ENCODE measurements at regions not wholly inside any gene's neighbourhood (a gene's known extent, or its start where the extent isn't known, plus 50 kb on each side); places are given as distances from the start of the nearest gene placed in this dataset.
A peak's percentile ranks its signal among the peaks of the same experiment; 100 is the strongest.

DNA sequence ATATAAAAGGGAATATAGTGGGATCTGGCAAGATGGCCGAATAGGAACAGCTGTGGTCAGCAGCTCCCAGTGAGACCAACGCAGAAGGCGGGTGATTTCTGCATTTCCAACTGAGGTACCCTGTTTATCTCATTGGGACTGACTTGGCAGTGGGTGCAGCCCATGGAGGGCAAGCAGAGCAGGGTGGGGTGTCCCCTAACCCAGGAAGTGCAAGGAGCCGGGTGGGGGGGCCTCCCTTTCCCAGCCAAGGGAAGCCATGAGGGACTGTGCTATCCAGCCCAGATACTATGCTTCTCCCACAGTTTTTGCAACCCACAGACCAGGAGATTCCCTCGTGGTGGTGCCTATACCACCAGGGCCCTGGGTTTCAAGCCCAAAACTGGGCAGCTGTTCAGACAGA is 342.4 kb downstream of the RPS29 start:
- peak; percentile 80 for DNase-seq (ENCODE audit: low spot score)

DNA sequence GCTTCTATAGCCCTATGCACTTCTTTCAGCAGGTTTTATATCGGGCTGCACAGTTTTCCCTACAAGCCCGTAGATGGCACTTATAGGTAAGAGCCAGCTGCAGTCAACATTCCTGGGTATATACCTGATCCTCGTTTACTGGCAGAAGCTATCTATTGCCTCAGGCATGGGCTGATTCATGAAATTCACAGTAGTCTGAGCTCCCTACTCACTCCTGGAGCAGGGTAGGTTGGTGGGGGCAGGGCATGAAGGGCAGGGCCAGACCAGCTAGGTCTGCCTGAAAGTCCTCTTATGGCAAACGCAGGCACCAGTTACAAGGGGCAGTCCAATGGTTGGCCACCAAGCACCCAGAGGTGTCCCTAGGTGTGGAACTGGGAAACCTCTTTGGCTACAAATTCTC is 345.8 kb downstream of the RPS29 start:
- no peak for DNase-seq (ENCODE audit: low spot score)

DNA sequence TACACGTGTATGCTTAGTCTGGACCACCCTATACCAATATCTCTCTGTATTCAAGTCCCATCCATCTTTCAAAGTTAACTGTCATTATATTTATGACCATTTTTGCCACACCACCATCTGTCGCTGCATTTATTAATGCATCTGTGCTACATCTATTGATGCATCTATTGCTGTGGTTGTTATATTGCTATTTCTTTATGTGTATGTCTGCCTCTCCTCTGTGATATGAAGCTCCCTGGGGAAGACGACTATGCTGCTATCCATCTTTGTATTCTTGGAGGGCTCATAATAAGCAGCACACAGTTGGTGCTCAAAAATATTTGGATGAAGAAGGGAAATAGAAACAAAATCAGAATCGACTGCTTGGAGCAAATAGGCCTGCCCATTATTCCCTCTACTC is 357.6 kb downstream of the RPS29 start:
- DNase-seq (ENCODE audit: low spot score) = no peak

DNA sequence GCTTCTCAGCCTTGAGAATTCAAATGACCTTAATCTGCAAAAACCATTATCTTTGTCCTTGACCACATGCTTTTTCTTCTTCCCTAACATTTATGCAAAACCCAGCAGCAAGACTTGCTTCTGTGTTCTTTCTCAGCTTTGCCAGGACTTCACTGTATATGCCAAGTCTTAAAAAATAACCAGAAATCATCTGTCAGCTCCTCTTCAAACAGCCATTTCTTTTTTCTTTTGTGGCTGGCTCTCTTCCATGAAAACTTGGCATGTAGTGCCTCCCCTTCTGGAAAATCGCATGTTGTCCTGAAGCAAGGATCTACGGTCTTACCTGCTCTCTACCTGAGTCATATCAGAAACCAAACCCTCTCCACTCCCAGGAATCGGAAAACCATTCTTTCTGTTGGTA is 364.9 kb downstream of the RPS29 start:
- no peak for DNase-seq (ENCODE audit: low spot score)

DNA sequence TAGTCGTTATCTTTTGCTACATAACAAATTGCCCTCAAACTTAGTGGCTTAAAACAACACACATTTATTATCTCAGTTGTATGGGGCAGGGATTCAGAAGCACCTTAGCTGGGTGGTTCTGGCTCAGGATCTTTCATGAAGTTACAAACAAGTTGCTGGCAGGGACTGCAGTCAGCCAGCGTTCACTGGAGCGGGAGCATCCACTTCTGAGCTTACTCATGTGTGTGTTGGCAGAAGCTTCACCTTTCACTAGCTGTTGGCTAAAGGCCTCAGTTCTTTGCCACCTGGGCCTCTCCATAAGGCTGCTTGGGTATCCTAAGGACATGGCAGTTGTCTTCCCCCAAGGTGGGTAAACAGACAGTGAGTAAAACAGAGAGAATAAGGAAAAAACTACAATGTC is 365.7 kb downstream of the RPS29 start:
- DNase-seq (ENCODE audit: low spot score) = no peak

DNA sequence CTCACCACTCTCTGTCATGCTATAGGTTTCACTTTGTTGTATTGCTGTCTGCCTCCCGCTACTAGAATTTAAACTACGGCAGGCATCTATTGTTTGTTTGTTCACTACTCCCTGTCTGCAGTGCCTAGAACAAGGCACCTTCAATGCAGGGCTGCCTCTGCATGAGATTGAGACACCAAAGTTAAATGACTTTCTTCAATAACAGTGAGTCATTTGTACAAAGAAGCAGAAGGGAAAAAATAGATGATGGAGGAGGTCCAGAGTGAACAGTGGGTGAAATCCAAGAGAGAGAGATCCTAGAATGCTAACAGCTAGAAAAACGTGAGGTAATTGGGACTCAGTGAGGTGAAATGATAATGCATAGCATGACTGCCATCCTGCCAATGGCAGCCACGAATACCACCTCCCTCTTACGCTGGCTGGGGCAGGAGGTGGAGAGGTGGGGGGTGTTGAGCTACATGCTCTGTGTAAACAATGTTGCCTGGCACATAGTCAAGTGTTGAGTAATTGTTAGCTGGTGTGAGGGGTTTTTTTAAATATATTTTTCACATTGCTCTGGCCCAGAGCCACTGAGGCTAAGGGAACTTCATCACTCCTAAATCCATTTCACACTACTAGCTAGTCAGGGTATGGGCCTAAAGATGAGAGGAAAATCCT is 367.6 kb downstream of the RPS29 start:
- DNase-seq (ENCODE audit: low spot score) = no peak

DNA sequence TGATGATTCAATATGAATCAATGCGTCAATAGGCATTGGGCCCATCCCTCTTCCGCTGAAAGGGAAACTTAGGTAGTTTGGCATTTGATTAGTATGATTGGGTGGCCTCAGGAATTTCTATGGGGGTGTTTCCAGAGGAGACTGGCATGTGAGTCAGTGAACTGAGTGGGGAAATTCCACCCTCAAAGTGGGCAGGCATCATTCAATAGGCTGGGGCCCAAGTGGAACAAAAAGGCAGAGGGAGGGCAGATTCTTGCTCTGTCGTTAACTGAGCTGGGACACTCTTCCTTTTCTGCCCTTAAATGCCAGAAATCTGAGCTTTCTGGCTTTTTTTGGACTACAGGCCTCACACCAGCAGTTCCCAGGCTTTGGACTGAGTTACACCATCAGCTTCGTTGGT is 373.5 kb downstream of the RPS29 start:
- DNase-seq (ENCODE audit: low spot score) = no peak

DNA sequence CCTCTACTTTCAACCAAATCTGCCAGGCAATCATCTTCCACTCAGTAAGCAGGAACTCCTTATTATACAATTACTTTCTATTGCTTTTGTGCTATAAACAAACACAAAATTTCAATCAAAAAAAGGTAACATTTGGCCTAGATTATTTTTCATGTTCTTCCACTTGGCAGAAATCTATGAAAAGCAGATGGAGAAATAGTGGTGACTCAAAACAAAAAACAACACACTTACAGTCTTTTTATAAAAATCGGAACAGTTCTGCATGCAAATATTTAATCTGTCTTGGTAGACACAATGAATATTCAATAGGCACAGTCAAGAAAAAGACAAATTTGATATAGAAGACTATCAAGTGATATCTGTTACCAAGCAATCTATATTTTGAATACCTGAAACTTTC is 376.8 kb downstream of the RPS29 start:
- DNase-seq (ENCODE audit: low spot score) = no peak

DNA sequence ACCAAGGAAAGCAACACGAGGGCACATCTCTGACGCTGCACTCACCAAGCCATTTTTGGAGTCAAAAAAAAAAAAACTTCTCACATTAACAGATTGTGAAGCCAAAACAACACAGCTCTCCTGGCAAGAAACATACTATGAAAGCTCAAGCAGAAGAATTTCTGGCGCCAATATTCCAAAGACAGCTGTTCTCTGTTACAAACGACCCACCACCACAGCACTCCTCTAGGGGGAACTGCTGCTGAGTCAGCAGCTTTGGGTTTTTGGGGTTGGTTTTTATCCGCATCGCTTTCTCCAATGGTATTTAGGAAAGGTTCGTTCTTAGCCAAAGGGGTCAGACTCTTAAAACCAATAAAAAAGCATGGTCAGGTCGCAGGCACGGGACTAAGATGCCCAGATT is 379.4 kb downstream of the RPS29 start:
- DNase-seq (ENCODE audit: low spot score) = no peak

DNA sequence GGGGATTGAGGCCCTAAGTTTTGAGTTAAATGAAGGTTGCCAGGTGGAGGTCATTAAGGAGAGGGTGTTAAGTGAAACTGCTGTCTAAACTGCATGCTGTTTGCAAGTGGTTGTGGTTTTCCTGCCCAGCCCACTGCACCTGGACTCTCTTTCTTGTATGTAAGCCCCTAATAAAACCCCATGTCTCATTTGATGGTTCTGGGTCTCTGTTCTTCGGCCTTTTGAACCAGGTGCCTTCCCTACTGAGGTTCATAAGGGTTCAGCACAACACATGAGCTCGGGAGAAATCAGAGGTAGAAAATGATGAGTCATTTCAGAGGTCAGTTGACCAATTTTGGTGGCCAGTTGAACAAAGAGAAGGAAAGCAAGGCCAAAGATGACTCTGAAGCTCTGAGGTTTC is 382.5 kb downstream of the RPS29 start:
- DNase-seq (ENCODE audit: low spot score) = no peak

DNA sequence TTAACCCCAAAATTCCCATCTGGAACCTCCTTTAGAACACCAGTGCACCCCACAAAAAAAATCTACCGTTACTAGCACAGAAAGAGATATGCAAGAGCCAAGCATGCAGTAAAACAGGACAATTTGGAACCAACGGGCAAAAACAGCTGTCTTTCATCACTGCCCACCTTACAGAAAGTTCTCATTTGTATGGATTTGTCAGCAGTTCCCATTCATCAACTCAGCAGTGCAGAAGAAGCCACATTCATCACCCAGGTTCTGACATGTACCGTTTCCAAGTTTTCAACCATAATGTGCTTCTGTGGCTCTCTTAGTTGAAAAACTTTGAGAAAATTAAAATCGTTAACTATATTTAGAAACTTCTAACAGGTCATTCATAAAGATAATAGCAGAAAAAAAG is 387.0 kb downstream of the RPS29 start:
- no peak for DNase-seq (ENCODE audit: low spot score)

DNA sequence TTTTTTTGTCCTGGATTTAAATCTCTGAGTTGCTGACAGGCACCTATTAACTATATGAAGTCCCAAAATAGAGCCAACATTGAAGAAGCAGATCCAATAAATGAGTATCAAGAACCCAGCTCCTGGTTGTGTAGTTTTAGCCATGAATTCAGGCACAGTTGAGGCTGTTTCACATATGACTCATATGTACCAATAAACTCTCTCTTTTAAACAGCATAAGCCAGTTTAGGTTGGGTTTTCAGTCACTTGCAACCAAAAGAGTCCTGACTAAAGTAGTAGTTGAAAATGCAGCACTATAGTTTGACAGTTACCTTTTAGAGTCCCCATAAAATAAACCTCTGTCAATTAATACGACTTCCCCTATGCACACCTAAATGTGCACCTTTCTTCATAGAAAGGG is 389.9 kb downstream of the RPS29 start:
- no peak for DNase-seq (ENCODE audit: low spot score)

DNA sequence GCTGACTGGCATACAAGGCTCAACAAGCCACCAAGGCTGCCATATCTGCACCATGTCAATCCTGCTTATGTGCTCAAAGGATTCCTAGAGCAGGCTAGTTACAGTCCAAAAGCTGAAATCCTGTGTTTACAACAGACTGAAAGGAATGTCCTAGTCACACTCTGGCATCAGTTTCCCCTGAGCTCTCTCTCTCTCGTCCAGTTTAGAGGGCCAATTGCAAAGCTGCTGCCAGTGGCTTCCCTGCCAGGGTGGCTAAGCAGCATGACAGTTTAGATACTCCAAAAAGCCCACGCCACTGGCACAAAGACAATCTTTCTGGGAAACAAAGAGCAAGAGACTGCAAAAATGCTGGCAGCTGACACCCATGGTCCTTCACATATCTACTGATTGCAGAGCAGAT is 392.1 kb downstream of the RPS29 start:
- DNase-seq (ENCODE audit: low spot score) = no peak

DNA sequence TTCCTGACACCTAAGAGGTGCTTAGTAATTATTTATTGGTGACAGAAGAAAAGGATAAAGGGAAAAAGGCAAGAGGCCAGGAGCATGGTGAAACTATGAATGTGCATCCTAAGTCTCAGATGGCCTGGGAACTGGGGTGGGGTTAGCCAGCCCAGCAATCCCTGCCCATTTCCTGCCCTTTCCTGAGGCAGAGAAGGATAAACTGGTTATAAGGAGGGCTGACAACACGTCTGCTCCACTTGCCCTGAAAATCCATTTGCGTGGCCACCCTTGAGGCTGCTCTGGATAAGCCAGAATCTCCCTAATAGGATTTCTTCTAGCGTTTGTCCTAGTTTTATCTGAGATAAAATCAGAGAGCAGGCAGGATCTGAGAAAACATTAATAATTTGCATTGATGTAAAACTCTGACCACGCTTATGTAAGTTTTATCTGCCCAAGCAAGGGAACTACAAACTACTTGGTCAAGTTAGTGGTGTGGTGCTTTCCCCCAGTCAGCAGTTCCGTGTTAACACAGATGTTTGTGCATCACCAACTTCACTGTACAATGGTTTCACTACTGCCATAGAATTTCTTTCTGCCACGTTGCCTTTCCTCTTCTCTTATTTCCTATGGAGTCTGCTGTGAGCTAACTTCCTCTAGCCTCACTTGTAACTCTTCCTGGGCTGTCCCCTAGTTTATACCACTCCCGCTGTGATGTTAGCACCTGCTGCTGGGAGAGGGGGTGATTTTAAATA is 392.7 kb downstream of the RPS29 start:
- DNase-seq (ENCODE audit: low spot score) = no peak

DNA sequence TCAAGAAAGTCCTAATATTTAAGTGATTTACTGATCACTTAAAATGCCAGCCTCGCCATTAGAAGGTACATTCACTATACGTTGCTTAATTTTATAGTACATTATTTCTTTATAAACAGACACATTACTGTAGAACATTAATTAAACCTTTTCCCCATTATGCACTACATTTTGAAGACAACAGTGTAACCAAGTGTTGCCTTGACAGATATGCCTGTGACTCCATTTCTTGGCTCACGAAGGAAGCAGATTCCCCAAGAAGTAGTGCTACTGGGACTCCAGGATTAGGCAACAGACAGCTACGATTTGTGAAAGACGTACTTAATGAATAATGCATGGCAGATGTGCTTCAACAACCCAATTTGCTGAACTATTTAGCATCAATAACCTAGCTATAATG is 394.8 kb downstream of the RPS29 start:
- DNase-seq (ENCODE audit: low spot score) = no peak

DNA sequence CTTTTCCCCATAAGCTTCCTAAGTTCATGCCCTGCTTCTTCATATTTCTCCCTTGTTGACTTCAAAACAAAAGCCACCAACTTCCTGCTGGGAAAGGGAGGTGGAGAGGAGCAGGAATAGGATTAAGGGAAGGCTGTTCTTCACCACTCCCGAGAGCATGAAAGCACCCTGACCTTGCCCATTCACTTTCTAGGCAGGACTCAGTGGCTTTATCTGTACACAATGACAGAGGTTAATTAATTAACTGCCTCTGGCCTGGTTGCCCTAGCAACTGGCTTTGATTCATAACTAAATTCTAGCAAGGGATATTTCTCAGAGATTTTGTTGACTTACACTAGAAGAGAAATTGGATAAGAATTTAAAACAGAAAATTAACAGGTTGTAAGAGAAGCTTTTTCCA is 396.8 kb downstream of the RPS29 start:
- DNase-seq (ENCODE audit: low spot score) = no peak

DNA sequence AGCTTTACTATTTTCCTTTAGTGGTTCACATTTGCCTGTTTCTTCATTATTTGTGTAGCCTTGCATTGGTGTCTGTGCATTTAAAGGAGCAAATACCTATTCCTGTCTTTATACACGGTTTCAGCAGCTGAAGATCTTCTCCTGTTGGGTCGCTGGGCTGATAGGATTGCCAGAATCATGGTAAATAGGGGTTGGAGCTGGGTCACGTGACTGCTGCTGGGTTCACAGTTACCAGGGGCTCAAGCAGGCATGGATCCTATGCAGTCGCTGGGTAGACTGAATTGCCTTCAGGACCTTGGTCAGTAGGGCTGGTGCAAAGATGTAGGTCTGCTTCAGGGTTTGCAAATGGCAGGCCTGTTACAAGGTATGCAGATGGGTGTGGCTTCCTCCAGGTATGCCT is 398.4 kb downstream of the RPS29 start:
- no peak for DNase-seq (ENCODE audit: low spot score)

DNA sequence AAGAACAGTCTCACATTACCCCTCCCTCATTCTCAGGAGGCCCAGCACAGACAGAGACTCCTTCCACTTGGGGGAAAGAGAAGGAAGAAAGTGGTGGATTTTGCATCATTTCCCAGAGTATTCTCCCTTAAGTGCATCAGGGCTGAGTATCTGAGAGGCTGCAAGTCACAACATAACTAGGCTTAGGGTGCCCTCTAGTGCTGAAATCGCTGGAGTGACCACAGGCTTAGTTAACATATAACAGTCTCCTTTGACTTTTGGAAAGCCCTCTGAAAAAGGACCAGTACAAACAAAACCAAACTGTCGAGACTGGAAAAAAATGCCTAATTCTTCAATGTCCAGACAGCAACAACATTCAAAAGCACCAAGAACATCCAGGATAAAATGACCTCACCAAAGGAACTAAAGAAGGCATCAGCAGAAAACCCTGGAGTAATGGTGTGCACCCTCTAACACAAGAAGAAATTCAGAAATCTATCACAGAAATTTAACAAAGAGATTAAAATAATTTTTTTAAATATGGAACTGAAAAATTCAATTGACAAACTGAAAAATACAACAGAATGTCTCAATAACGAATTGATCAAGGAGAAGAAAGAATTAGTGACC is 412.3 kb downstream of the RPS29 start:
- DNase-seq (ENCODE audit: low spot score) = no peak

DNA sequence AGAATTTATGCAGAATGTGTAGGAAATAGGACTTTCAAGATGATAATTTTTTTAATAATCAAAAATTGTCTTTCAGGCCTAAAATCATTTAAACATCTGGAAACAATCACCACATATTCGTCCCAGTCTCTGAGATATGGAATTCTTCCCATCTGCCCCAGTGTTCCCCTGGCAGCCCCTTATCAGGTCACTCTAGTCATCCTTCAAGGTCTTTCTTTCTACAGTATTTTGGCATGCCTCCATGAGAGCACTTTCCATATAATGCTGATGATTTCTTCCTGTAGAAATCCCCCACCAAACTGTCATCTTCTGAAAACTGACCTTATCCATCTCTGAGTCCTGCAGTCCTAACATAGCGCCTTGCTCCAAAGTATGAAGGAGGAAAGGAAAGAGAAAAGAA is 422.1 kb downstream of the RPS29 start:
- no peak for DNase-seq (ENCODE audit: low spot score)

DNA sequence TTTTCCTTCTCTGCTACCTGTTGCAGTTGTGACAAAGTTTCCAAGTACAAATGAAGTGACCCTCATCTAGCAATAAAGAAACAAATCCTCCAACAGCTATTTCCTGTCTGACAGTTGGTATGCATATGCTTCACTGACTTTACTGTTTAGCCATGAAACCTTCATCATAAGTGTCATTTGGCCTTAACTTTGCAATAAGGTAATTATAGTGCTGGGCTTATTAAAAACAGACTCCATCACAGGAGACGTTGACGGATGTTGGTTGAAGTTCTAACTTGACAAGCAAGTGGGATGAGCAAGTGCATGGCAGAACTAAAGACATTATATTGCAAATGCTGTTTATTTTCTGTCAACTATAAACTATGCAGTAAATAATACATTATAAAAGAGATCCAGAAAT is 425.2 kb downstream of the RPS29 start:
- DNase-seq (ENCODE audit: low spot score) = no peak

DNA sequence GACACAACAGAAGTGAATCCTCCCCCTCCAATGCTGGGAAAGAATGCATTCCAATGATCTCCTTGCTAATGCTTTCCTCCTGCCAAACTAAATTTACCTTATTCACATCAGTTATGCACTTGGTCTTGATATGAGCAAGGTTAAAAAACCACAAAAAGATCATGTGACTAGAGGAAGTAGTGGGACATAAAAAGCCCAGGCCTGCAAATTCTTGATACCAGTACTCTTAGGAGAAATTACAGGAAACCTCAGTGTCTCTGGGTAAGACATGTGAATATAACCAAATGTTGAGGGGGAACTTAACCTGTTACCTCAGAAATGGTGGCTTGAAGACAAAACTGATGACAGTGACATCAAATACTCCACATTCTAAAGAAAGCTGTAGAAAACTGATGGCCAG is 427.1 kb downstream of the RPS29 start:
- DNase-seq (ENCODE audit: low spot score) = no peak

DNA sequence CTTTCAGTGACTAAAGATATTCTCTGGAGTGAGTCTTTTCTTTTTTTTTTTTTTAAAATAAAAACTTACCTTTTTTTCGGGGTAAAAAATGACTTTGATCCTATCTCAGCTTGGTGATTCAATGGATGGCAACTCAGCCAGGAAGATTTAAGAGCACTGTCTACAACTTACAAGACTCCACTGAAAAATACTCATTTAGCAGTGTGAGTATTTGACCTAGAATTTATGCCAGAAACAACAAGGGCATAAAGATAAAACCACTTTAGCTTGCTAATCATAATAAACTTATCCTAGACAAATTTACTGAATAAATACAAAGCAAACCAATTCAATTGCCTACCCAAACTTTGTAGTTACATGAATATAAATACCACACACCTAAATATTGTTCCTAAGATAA is 446.6 kb downstream of the RPS29 start:
- no peak for DNase-seq (ENCODE audit: low spot score)

DNA sequence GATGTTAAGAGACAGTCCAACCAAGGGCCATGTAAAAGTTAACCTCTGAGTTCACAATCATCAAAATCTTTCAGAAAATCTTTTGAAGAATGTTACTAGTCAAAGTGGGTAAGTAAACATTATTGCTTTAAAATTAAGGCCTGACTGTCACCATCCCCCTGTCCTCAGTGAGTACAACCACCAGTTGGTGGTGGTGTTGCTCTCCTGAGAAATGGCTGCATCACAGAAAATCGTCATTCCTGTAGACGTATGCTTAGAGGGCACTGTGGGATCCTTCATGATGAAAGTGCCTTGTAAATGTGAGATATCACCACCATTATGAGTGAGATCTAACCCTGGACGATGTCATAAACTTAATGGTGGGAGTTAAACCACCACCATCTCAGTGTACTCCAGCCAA is 451.2 kb downstream of the RPS29 start:
- no peak for DNase-seq (ENCODE audit: low spot score)

Measured in mesenteric fat pad (tissue), 1 donor.